ENCODE measurements at regions not wholly inside any gene's neighbourhood (a gene's known extent, or its start where the extent isn't known, plus 50 kb on each side); places are given as distances from the start of the nearest gene placed in this dataset.

DNA sequence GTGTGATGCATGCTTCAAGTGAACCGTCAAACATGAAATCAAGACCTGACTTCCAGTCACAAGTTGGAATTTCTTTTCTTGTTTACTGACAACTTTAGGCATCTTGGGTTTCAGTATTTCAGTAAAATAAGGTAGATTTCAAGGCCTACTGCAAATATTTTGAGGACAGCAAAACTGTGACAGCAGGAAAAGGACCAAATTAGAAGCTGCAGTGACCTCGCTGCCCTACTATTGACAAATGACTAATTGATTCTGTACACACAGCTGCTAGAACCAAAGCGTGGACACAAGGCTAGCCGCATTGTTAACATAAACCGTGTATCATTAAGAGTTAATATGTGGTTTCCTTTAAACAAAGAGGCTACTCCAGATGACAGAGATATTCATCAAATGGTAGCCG, 105.7 kb upstream of the SEC61G start:
- Histone ChIP-seq H3K27ac (no peak overlapping the region), H3K4me3 (no peak overlapping the region), H3K36me3 (no peaks in the 10 kb centered on the region), H3K4me1 (ENCODE audit: control insufficient read depth in 1 of 2, low read depth in 2 of 2) (no peaks in the 10 kb centered on the region), H3K27me3 (replicated peaks; ENCODE audit: insufficient read depth) (no peaks in the 10 kb centered on the region), H3K9me3 (no peaks in the 10 kb centered on the region)
- DNase-seq (ENCODE audit: low spot score) (no peak), ATAC-seq (ENCODE audit: insufficient number of reproducible peaks, low FRiP score, low read depth) (no peak)
- TF ChIP-seq, protein P1, sequence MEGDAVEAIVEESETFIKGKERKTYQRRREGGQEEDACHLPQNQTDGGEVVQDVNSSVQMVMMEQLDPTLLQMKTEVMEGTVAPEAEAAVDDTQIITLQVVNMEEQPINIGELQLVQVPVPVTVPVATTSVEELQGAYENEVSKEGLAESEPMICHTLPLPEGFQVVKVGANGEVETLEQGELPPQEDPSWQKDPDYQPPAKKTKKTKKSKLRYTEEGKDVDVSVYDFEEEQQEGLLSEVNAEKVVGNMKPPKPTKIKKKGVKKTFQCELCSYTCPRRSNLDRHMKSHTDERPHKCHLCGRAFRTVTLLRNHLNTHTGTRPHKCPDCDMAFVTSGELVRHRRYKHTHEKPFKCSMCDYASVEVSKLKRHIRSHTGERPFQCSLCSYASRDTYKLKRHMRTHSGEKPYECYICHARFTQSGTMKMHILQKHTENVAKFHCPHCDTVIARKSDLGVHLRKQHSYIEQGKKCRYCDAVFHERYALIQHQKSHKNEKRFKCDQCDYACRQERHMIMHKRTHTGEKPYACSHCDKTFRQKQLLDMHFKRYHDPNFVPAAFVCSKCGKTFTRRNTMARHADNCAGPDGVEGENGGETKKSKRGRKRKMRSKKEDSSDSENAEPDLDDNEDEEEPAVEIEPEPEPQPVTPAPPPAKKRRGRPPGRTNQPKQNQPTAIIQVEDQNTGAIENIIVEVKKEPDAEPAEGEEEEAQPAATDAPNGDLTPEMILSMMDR (IDR thresholded peaks at IDR 0.05) = no peak

DNA sequence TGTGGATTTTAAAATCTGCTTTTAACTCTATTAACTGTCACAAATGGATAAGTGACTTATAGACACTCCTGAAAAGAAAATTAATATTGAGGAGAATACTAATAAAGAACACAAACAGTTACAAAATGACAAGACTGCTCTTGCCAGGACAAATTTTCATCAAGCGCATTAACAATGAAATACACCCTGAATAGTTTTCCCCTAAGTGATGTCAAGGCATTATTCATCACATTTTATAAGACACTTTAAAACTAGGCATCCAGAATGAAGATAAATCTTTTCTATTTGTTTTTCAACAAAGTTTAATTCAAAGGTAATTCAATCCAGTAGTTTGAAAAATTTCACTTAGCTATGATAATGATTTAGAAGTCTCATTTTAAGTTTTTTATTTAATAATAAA, 110.5 kb upstream of the SEC61G start:
- Histone ChIP-seq H3K4me3 (no peak overlapping the region), H3K27me3 (replicated peaks; ENCODE audit: insufficient read depth) (no peaks in the 10 kb centered on the region), H3K27ac (no peak overlapping the region), H3K4me1 (ENCODE audit: control insufficient read depth in 1 of 2, low read depth in 2 of 2) (no peaks in the 10 kb centered on the region), H3K36me3 (no peaks in the 10 kb centered on the region), H3K9me3 (no peaks in the 10 kb centered on the region)
- ATAC-seq (ENCODE audit: insufficient number of reproducible peaks, low FRiP score, low read depth) (no peak), DNase-seq (ENCODE audit: low spot score) (no peak)
- TF ChIP-seq, protein P1 (IDR thresholded peaks at IDR 0.05) = no peak

DNA sequence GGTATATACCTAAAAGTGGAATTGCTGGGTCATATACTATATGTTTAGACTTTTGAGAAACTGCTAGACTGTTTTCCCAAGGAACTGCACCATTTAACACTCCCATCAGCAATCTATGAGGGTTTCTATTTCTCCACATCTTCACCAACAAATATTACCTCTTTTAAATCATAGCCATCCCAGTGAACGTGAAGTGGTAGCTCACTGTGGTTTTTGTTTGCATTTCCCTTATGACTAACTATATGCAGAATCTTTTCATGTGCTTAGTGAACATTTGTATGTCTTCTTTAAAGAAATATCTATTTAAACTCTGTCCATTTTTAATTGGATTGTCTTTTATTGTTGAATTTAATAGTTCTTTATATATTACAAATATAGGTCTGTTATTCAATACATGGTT, 115.8 kb upstream of the SEC61G start:
- Histone ChIP-seq H3K4me3 (no peak overlapping the region), H3K27ac (no peak overlapping the region), H3K27me3 (replicated peaks; ENCODE audit: insufficient read depth) (no peaks in the 10 kb centered on the region), H3K4me1 (ENCODE audit: control insufficient read depth in 1 of 2, low read depth in 2 of 2) (no peaks in the 10 kb centered on the region), H3K36me3 (no peaks in the 10 kb centered on the region), H3K9me3 (no peaks in the 10 kb centered on the region)
- DNase-seq (ENCODE audit: low spot score) (no peak), ATAC-seq (ENCODE audit: insufficient number of reproducible peaks, low FRiP score, low read depth) (no peak)
- TF ChIP-seq, protein P1 (IDR thresholded peaks at IDR 0.05) = no peak

DNA sequence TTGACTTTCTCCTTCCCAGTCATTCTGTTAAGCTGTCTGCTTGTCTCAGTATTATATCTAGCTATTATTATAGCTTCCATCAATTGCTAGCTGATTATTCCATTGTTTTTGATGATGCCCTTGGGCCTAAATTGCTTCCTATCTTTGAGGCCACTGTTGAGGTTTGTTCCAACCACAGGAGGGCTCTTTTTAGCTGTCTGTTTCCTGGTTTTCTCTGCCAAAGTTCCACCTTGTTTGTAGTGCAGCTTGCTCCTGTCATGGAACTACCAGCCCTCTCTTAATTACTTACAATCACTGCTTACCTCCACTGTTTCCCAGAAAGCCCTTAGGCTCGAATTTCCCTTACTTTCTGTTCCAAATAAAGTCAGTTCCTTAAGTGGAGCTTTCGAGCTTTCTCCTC, 118.7 kb upstream of the SEC61G start:
- Histone ChIP-seq H3K4me1 (ENCODE audit: control insufficient read depth in 1 of 2, low read depth in 2 of 2) (no peaks in the 10 kb centered on the region), H3K27ac (no peak overlapping the region), H3K9me3 (no peaks in the 10 kb centered on the region), H3K4me3 (no peak overlapping the region), H3K27me3 (replicated peaks; ENCODE audit: insufficient read depth) (no peaks in the 10 kb centered on the region), H3K36me3 (no peaks in the 10 kb centered on the region)
- DNase-seq (ENCODE audit: low spot score) = no peak
- TF ChIP-seq, protein P1 (IDR thresholded peaks at IDR 0.05) = no peak
- ATAC-seq (ENCODE audit: insufficient number of reproducible peaks, low FRiP score, low read depth) = no peak

DNA sequence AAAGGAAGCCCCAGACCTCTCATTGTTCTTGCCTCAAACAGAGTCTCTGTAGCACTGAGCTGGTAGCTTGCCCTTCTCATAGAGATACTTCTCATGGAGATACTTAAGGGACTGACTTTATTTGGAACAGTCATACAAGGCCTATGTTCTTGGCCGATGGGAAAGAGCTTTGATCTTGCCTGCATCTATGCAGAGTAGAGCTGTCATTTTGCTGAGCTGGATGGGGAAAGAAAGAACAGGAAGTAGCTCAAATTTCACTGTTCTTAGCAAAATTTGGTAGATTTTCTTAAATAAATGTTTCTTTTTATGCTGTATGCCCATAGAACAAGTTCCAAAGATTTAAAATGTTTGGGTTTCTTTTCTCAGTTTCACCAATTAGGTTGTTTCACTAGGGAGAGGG, 119.3 kb upstream of the SEC61G start:
- ATAC-seq (ENCODE audit: insufficient number of reproducible peaks, low FRiP score, low read depth) = no peak
- H3K27me3 ChIP-seq (replicated peaks; ENCODE audit: insufficient read depth) = no peaks in the 10 kb centered on the region
- no peaks in the 10 kb centered on the region for H3K36me3 ChIP-seq
- TF ChIP-seq, protein P1 (IDR thresholded peaks at IDR 0.05) = no peak
- DNase-seq (ENCODE audit: low spot score) = no peak
- no peaks in the 10 kb centered on the region for H3K9me3 ChIP-seq
- no peak overlapping the region for H3K4me3 ChIP-seq
- no peaks in the 10 kb centered on the region for H3K4me1 ChIP-seq (ENCODE audit: control insufficient read depth in 1 of 2, low read depth in 2 of 2)
- H3K27ac ChIP-seq = no peak overlapping the region
